ENCODE measurements at regions not wholly inside any gene's neighbourhood (a gene's known extent, or its start where the extent isn't known, plus 50 kb on each side); places are given as distances from the start of the nearest gene placed in this dataset.

- H3K36me3 ChIP-seq, result no peaks in the 10 kb centered on the region
- H3K4me3 ChIP-seq, result no peak overlapping the region
- intact Hi-C loops (cut with DNase I), result no loop called here
- WGBS, result 57% methylated on average over 7 of the region's 7 CpGs
- no peak overlapping the region for H3K27ac ChIP-seq
- TF ChIP-seq, protein P1, sequence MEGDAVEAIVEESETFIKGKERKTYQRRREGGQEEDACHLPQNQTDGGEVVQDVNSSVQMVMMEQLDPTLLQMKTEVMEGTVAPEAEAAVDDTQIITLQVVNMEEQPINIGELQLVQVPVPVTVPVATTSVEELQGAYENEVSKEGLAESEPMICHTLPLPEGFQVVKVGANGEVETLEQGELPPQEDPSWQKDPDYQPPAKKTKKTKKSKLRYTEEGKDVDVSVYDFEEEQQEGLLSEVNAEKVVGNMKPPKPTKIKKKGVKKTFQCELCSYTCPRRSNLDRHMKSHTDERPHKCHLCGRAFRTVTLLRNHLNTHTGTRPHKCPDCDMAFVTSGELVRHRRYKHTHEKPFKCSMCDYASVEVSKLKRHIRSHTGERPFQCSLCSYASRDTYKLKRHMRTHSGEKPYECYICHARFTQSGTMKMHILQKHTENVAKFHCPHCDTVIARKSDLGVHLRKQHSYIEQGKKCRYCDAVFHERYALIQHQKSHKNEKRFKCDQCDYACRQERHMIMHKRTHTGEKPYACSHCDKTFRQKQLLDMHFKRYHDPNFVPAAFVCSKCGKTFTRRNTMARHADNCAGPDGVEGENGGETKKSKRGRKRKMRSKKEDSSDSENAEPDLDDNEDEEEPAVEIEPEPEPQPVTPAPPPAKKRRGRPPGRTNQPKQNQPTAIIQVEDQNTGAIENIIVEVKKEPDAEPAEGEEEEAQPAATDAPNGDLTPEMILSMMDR (IDR thresholded peaks at IDR 0.05), result no peak
- no peak for TF ChIP-seq POLR2A (IDR thresholded peaks at IDR 0.05)
- no peak for TF ChIP-seq POLR2AphosphoS5 (IDR thresholded peaks at IDR 0.05)
- no peaks in the 10 kb centered on the region for H3K27me3 ChIP-seq (replicated peaks; ENCODE audit: insufficient read depth)
- no peaks in the 10 kb centered on the region for H3K4me1 ChIP-seq (replicated peaks)
- H3K9me3 ChIP-seq, result no peaks in the 10 kb centered on the region
- DNase-seq (ENCODE audit: low spot score), result no peak
Observed at GRCh38 chr14:98960617-98961013, 311.4 kb downstream of the BCL11B start.

DNA sequence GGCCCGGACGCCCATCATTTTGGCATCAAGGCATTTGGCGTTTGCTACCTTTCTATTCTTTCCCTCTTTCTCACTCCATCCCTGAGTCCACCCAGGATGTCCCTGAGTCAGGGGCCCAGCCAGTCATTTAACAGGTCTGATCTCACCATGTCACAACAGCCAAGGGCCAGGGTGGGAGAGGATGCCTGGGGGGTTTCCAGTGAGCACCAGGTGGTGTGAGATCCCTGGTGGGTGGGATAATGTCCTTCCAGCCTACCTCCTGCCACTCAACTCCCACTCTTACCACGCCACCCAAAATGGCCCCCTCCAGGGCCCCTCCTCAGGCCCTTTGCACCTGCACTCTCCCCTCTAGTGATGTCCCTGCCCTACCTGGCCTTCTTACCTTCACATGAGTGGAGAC, 310.8 kb downstream of the BCL11B start:
- Histone ChIP-seq H3K4me3 (no peak overlapping the region), H3K9me3 (no peaks in the 10 kb centered on the region), H3K4me1 (replicated peaks) (no peaks in the 10 kb centered on the region), H3K27ac (no peak overlapping the region), H3K36me3 (no peaks in the 10 kb centered on the region), H3K27me3 (replicated peaks; ENCODE audit: insufficient read depth) (no peaks in the 10 kb centered on the region)
- intact Hi-C loops (cut with DNase I), result no loop called here
- WGBS, result 96% methylated on average over 4 of the region's 4 CpGs
- TF ChIP-seq POLR2AphosphoS5 (IDR thresholded peaks at IDR 0.05), result no peak
- TF ChIP-seq POLR2A (IDR thresholded peaks at IDR 0.05), result no peak
- TF ChIP-seq, protein P1 (IDR thresholded peaks at IDR 0.05), result no peak
- DNase-seq (ENCODE audit: low spot score), result no peak

- H3K27me3 ChIP-seq (replicated peaks; ENCODE audit: insufficient read depth), result no peaks in the 10 kb centered on the region
- 86% methylated on average over 12 of the region's 12 CpGs for WGBS
- no peaks in the 10 kb centered on the region for H3K36me3 ChIP-seq
- TF ChIP-seq POLR2A (IDR thresholded peaks at IDR 0.05) (no peak), POLR2AphosphoS5 (IDR thresholded peaks at IDR 0.05) (no peak)
- TF ChIP-seq, protein P1 (IDR thresholded peaks at IDR 0.05), result no peak
- H3K27ac ChIP-seq, result no peak overlapping the region
- H3K4me1 ChIP-seq (replicated peaks), result no peaks in the 10 kb centered on the region
- no peak for DNase-seq (ENCODE audit: low spot score)
- intact Hi-C loops (cut with DNase I), result no loop called here
- no peak overlapping the region for H3K4me3 ChIP-seq
- no peaks in the 10 kb centered on the region for H3K9me3 ChIP-seq
Observed at GRCh38 chr14:98962118-98962517, 309.9 kb downstream of the BCL11B start.

DNA sequence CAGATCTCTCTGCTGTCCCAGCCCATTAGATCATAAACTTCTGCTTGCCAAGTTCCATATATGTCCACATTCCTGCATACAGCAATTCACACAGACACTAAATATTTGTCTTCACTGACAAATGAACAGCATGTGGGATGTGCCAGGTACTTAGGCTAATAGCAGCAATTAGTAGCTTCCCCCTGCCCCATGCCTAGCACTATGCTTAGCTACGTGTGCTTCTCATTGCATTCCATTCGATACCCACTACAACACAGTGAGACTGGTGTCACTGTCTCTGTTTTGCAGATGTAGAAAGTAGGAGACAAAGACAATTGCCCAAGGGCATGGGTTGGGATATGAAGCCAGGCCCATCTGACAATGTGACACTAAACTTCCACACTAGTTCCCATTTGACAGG, 308.4 kb downstream of the BCL11B start:
- TF ChIP-seq, protein P1 (IDR thresholded peaks at IDR 0.05), result no peak
- TF ChIP-seq POLR2A (IDR thresholded peaks at IDR 0.05) (no peak), POLR2AphosphoS5 (IDR thresholded peaks at IDR 0.05) (no peak)
- DNase-seq (ENCODE audit: low spot score), result no peak
- Histone ChIP-seq H3K4me3 (no peak overlapping the region), H3K27me3 (replicated peaks; ENCODE audit: insufficient read depth) (no peaks in the 10 kb centered on the region), H3K27ac (no peak overlapping the region), H3K9me3 (no peaks in the 10 kb centered on the region), H3K4me1 (replicated peaks) (no peaks in the 10 kb centered on the region), H3K36me3 (no peaks in the 10 kb centered on the region)
- intact Hi-C loops (cut with DNase I), result no loop called here
- 58% methylated on average over 2 of the region's 2 CpGs for WGBS

DNA sequence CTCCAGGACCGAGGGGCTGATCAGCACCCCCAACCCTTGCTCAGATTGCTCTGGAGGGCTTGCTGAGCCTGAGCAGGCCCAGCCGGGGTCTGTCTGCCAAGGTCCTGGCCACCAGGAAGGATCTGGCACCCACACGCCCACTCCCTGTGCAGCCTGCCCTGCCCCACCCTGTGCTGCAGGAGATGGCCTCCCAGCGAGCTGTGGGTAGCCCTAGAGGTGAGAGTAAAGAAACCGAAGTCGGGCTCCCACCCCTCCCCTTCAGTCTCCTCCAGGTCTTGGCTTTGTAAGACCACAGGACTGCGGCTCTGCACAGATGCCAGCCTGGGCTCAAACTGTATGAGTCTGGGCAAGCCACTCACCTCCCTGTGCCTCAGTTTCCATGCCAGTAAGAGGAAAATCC, 307.8 kb downstream of the BCL11B start:
- no peaks in the 10 kb centered on the region for H3K36me3 ChIP-seq
- H3K27ac ChIP-seq, result no peak overlapping the region
- H3K9me3 ChIP-seq, result no peaks in the 10 kb centered on the region
- DNase-seq (ENCODE audit: low spot score), result no peak
- intact Hi-C loops (cut with DNase I), result no loop called here
- no peak for TF ChIP-seq POLR2AphosphoS5 (IDR thresholded peaks at IDR 0.05)
- TF ChIP-seq POLR2A (IDR thresholded peaks at IDR 0.05), result no peak
- TF ChIP-seq, protein P1 (IDR thresholded peaks at IDR 0.05), result no peak
- no peaks in the 10 kb centered on the region for H3K27me3 ChIP-seq (replicated peaks; ENCODE audit: insufficient read depth)
- H3K4me1 ChIP-seq (replicated peaks), result no peaks in the 10 kb centered on the region
- H3K4me3 ChIP-seq, result no peak overlapping the region
- 54% methylated on average over 7 of the region's 7 CpGs for WGBS

All from prostate gland (tissue), 2 donors.